ENCODE measurements at regions not wholly inside any gene's neighbourhood (a gene's known extent, or its start where the extent isn't known, plus 50 kb on each side); places are given as distances from the start of the nearest gene placed in this dataset.

DNA sequence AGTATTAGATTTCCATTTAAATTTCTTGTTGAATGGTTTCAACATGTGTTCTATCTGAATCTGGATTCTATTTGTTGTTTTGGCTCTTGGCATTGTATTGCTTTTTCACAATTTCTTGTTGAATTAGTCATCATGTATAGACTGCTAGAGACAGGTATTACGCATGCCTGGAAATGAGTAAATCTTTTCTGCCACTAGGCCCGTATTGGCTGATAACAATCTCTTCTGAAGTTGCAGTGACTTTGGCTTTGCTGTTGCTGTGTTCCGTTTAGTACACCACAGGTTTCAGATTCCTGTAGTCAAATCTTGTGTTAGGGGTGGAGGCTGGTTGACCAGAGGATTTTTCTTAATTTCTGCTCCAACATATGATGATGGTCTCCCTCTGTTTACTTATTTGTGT, 1339.4 kb downstream of the GRIK2 start:
- no peak for TF ChIP-seq YY1 (IDR thresholded peaks at IDR 0.05; ENCODE audit: insufficient read depth, insufficient read length)
- TF ChIP-seq SUZ12 (IDR thresholded peaks at IDR 0.05; ENCODE audit: extremely low read depth, insufficient read depth, insufficient read length): no peak
